AG04450 (cell line): ENCODE measurements at regions not wholly inside any gene's neighbourhood (a gene's known extent, or its start where the extent isn't known, plus 50 kb on each side); places are given as distances from the start of the nearest gene placed in this dataset.
"Not testable (repeated sequence)": the region's sequence is repeated elsewhere in the genome, so short reads cannot be mapped to it uniquely, and the experiment has no call there.

Experiments used
- CTCF ChIA-PET: fragments of 300-600, 350-600 bp; formaldehyde crosslinking; extraction: SDS; loops from one replicate; lab custom pipeline; 2022; ENCODE audit warnings: antibody characterized with exemption, inconsistent platforms; lab: Charles Lee
- POLR2A ChIA-PET: fragments of 350-600 bp; formaldehyde crosslinking; extraction: SDS; loops from one replicate; lab custom pipeline; 2021; ENCODE audit warnings: antibody characterized with exemption, inconsistent platforms; lab: Yijun Ruan, JAX
- DNase-seq: peaks from one replicate; pipeline ENCODE4 v3.0.0-alpha.2; 2011; ENCODE audit warnings: low read depth, low spot score
- H3K27ac ChIP-seq: one replicate; pipeline ENCODE4 v1.5.1; 2012; ENCODE audit warnings: low read depth, low read length, control low read depth
- H3K27me3 ChIP-seq: one replicate; pipeline ENCODE4 v1.6.0; 2012; ENCODE audit warnings: low read length; ENCODE audit not compliant: control insufficient read depth, insufficient read depth
- H3K4me3 ChIP-seq: 2 replicates; pipeline ENCODE4 v1.5.1; 2011; ENCODE audit warnings: mild to moderate bottlenecking, low read depth, low read length, control low read depth
- H3K9me3 ChIP-seq: 2 replicates; pipeline ENCODE4 v1.5.1; 2012; ENCODE audit warnings: low read length; ENCODE audit not compliant: control insufficient read depth, insufficient read depth
- CTCF ChIP-seq: IDR thresholded peaks from 2 replicates; pipeline ENCODE4 v1.5.1; 2011; ENCODE audit warnings: low read depth, low read length, control low read depth, inconsistent platforms

- CTCF ChIA-PET = interaction anchor here (0.6 kb wide), 1 partner anchor 620 kb away, joined by 3 read pairs; no protein-coding TSS in a partner anchor
- H3K9me3 ChIP-seq = no peaks in the 10 kb centered on the region
- H3K27ac ChIP-seq = no peak overlapping the region
- no peak overlapping the region for H3K4me3 ChIP-seq
- no peak for DNase-seq
- TF ChIP-seq CTCF = no peak
- POLR2A ChIA-PET = no interaction called here
- no peaks in the 10 kb centered on the region for H3K27me3 ChIP-seq
Measured at GRCh38 chr7:14071045-14071444, 81.6 kb upstream of the ETV1 start.

DNA sequence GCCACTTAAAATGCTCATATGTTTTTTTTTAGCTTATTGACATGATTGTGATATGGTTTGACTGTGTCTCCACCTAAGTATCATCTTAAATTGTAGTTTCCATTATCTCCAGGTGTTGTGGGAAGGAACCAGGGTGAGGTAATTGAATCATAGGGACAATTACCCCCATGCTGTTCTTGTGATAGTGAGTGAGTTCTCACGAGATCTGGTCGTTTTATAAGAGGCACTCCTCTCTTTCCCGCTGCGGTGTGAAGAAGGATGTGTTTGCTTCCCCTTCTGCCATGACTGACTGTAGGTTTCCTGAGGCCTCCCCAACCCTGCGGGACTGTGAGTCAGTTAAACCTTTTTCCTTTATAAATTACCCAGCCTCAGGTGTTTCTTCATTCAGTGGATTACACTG lies 80.5 kb upstream of the ETV1 start:
- POLR2A ChIA-PET = no interaction called here

DNA sequence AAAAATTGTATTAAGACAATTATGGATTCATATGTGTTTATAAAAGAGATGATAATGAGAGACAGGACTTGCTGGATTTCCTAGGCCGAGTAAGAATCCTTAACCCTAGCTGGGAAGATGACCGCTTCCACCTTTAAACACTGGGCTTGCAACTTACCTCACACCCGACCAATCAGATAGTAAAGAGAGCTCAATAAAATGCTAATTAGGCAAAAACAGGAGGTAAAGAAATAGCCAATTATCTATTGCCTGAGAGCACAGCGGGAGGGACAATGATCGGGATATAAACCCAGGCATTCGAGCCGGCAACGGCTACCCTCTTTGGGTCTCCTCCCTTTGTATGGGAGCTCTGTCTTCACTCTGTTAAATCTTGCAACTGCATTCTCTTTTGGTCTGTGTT lies 77.3 kb upstream of the ETV1 start:
- DNase-seq, H3K27ac ChIP-seq, H3K9me3 ChIP-seq, POLR2A ChIA-PET, CTCF ChIA-PET, H3K27me3 ChIP-seq, H3K4me3 ChIP-seq: not testable (repeated sequence)

More for the DNA sequence above, 80.5 kb upstream of the ETV1 start:
- no peak for DNase-seq
- no peaks in the 10 kb centered on the region for H3K9me3 ChIP-seq
- no peaks in the 10 kb centered on the region for H3K27me3 ChIP-seq
- no peak overlapping the region for H3K4me3 ChIP-seq
- CTCF ChIA-PET = no interaction called here
- TF ChIP-seq CTCF = no peak
- no peak overlapping the region for H3K27ac ChIP-seq

GRCh38 chr7:14065286-14065685 lies 75.8 kb upstream of the ETV1 start:
- H3K27me3 ChIP-seq = no peaks in the 10 kb centered on the region
- CTCF ChIA-PET = no interaction called here
- POLR2A ChIA-PET = no interaction called here
- no peaks in the 10 kb centered on the region for H3K9me3 ChIP-seq
- no peak for DNase-seq
- no peak overlapping the region for H3K27ac ChIP-seq
- TF ChIP-seq CTCF = no peak
- no peak overlapping the region for H3K4me3 ChIP-seq

- ChIA-PET POLR2A (no interaction called here), CTCF (interaction anchor here (0.6 kb wide), 1 partner anchor 232 kb away, joined by 4 read pairs; no protein-coding TSS in a partner anchor)
- Histone ChIP-seq H3K27ac (no peak overlapping the region), H3K9me3 (no peaks in the 10 kb centered on the region), H3K4me3 (no peak overlapping the region), H3K27me3 (no peaks in the 10 kb centered on the region)
- no peak for DNase-seq
- no peak for TF ChIP-seq CTCF
Measured at GRCh38 chr7:14055813-14056212, 66.3 kb upstream of the ETV1 start.

- POLR2A ChIA-PET = no interaction called here
- no peaks in the 10 kb centered on the region for H3K27me3 ChIP-seq
- H3K27ac ChIP-seq = no peak overlapping the region
- CTCF ChIA-PET = no interaction called here
- no peaks in the 10 kb centered on the region for H3K9me3 ChIP-seq
- no peak for DNase-seq
- H3K4me3 ChIP-seq = no peak overlapping the region
- no peak for TF ChIP-seq CTCF
Measured at GRCh38 chr7:14054125-14054524, 64.7 kb upstream of the ETV1 start.
